ENCODE measurements at regions not wholly inside any gene's neighbourhood (a gene's known extent, or its start where the extent isn't known, plus 50 kb on each side); places are given as distances from the start of the nearest gene placed in this dataset.

GRCh38 chr1:223014142-223014873 lies 128.7 kb downstream of the TLR5 start:
- TF ChIP-seq, protein P1, sequence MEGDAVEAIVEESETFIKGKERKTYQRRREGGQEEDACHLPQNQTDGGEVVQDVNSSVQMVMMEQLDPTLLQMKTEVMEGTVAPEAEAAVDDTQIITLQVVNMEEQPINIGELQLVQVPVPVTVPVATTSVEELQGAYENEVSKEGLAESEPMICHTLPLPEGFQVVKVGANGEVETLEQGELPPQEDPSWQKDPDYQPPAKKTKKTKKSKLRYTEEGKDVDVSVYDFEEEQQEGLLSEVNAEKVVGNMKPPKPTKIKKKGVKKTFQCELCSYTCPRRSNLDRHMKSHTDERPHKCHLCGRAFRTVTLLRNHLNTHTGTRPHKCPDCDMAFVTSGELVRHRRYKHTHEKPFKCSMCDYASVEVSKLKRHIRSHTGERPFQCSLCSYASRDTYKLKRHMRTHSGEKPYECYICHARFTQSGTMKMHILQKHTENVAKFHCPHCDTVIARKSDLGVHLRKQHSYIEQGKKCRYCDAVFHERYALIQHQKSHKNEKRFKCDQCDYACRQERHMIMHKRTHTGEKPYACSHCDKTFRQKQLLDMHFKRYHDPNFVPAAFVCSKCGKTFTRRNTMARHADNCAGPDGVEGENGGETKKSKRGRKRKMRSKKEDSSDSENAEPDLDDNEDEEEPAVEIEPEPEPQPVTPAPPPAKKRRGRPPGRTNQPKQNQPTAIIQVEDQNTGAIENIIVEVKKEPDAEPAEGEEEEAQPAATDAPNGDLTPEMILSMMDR (IDR thresholded peaks at IDR 0.05) = no peak
- TF ChIP-seq POLR2A (IDR thresholded peaks at IDR 0.05) = no peak

All from testis (tissue), 2 donors.